ENCODE measurements at regions not wholly inside any gene's neighbourhood (a gene's known extent, or its start where the extent isn't known, plus 50 kb on each side); places are given as distances from the start of the nearest gene placed in this dataset.

DNA sequence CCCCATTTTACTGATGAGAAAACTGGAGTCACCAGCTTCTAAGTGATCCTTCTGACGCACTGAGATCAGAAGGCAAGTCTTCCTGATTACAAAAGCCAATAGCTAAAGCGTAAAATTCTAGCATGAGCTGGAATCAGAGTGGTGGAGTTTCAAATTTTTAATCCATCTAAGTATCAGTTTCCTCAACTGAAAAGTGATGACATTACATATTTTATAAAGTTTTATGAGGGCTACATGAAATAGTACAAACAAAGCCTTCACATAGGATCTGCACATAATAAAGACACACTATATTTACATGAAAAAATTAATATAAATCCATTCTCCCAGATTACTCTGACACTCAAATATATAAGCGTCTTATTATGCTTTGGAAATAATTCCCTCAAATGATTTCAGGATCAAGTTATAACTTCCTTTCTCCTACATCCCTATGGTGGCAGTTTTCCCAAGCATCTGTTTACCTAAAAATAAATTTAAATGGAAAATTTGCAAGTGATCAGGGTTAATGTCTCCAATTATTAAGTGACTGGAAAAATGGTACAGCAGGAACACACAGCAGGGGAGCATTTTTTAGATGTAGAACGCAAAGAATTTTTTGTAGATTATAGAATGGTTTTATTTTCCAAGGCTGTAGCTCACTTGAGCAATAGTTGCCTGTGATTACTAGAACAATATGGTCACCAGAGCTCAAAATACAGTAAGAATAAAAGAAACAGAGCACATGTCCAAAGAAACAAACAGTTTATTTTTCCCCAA lies 490.4 kb upstream of the C1orf87 start:
- TF ChIP-seq EP300 (conservative IDR thresholded peaks at IDR 0.05; ENCODE audit: poor library complexity, severe bottlenecking), result no peak
- TF ChIP-seq, protein P1, sequence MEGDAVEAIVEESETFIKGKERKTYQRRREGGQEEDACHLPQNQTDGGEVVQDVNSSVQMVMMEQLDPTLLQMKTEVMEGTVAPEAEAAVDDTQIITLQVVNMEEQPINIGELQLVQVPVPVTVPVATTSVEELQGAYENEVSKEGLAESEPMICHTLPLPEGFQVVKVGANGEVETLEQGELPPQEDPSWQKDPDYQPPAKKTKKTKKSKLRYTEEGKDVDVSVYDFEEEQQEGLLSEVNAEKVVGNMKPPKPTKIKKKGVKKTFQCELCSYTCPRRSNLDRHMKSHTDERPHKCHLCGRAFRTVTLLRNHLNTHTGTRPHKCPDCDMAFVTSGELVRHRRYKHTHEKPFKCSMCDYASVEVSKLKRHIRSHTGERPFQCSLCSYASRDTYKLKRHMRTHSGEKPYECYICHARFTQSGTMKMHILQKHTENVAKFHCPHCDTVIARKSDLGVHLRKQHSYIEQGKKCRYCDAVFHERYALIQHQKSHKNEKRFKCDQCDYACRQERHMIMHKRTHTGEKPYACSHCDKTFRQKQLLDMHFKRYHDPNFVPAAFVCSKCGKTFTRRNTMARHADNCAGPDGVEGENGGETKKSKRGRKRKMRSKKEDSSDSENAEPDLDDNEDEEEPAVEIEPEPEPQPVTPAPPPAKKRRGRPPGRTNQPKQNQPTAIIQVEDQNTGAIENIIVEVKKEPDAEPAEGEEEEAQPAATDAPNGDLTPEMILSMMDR (IDR thresholded peaks at IDR 0.05; ENCODE audit: poor library complexity, severe bottlenecking), result no peak
- TF ChIP-seq POLR2AphosphoS5 (IDR thresholded peaks at IDR 0.05), result no peak
